ENCODE measurements at regions not wholly inside any gene's neighbourhood (a gene's known extent, or its start where the extent isn't known, plus 50 kb on each side); places are given as distances from the start of the nearest gene placed in this dataset.

DNA sequence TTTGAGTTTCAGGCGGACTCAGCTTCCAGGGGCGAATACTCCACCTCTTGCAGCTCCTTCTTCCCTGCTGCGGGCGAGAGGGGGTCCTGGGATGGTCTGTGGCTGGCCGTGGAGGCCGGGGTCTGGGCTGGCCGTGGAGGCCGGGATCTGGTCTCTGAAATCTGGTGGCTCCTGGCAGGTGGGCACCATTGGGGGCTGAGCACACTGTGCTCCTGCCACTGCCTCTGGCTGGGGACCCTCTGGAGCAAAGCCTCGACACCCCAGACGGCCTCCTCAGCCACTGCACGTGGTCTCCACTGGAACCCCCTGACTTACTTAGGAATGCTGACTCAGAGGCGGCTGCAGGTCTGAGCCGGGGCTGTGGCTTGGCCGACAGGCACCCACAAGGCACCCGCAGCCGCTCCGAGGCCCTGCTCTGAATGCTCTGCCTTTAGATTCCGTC, 100.1 kb upstream of the ALKAL2 start:
- TF ChIP-seq, protein P1, sequence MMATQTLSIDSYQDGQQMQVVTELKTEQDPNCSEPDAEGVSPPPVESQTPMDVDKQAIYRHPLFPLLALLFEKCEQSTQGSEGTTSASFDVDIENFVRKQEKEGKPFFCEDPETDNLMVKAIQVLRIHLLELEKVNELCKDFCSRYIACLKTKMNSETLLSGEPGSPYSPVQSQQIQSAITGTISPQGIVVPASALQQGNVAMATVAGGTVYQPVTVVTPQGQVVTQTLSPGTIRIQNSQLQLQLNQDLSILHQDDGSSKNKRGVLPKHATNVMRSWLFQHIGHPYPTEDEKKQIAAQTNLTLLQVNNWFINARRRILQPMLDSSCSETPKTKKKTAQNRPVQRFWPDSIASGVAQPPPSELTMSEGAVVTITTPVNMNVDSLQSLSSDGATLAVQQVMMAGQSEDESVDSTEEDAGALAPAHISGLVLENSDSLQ (IDR thresholded peaks at IDR 0.05) = no peak
- TF ChIP-seq NFRKB (IDR thresholded peaks at IDR 0.05) (no peak), SP1 (IDR thresholded peaks at IDR 0.05) (no peak), LEF1 (IDR thresholded peaks at IDR 0.05; ENCODE audit: borderline replicate concordance) (no peak)

Data from HEK293T (cell line).